ENCODE measurements at regions not wholly inside any gene's neighbourhood (a gene's known extent, or its start where the extent isn't known, plus 50 kb on each side); places are given as distances from the start of the nearest gene placed in this dataset.

DNA sequence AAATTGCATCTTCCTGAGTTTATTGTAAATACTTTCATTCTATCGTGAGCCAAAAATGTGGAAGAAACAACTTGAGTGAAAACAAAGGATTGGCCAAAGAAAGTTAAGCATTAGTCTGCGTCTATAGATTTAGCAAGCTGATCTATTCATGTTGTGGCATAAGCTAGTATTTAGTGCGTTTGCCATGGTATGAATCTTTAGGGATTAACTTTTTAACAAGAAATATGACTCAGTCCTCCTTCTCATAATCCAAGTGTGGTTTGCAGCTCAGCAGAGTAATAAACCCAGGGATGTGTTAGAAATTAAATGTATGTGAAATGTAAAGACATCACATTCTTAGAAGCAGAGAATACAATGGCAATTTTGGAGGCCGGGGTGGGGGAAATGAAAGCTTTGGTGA is 1110.9 kb downstream of the NLGN4X start:
- no peak overlapping the region for H3K4me3 ChIP-seq (replicated peaks in 1 of 3; ENCODE audit: insufficient read depth in 1 of 3, low read depth in 1 of 3, low read length in 3 of 3)
- TF ChIP-seq POLR2A (IDR thresholded peaks at IDR 0.05; ENCODE audit: low read depth, low read length) (no peak), JUN (IDR thresholded peaks at IDR 0.05; ENCODE audit: borderline replicate concordance, insufficient read depth, insufficient read length, low read depth) (no peak)
- intact Hi-C loops (cut with micrococcal nuclease) (no loop called here), dilution Hi-C loops (cut with MboI; ENCODE audit: extremely low pct_ligation_motif_present, low sequenced_read_pairs) (no loop called here)
- no peak overlapping the region for H3K9ac ChIP-seq (replicated peaks; ENCODE audit: extremely low read depth, insufficient read depth, low read length)
- BruUV-seq (replicated peaks), result no TSS peak
- no peaks in the 10 kb centered on the region for H4K20me1 ChIP-seq (replicated peaks; ENCODE audit: control insufficient read depth, extremely low read depth, insufficient read depth, low read length)
- H3K36me3 ChIP-seq (ENCODE audit: control insufficient read depth in 2 of 2, extremely low read depth in 1 of 2, insufficient read depth in 2 of 2, low read length in 2 of 2), result no peaks in the 10 kb centered on the region
- H3K27me3 ChIP-seq (ENCODE audit: control insufficient read depth in 2 of 2, insufficient read depth in 2 of 2, low read length in 2 of 2), result no peaks in the 10 kb centered on the region
- no peak overlapping the region for H3K27ac ChIP-seq (ENCODE audit: insufficient read depth, low read depth, low read length)
- H3K9me3 ChIP-seq (replicated peaks; ENCODE audit: control insufficient read depth, insufficient read depth, low read length), result no peaks in the 10 kb centered on the region
- POLR2A ChIA-PET, result no interaction called here
- H3K9me1 ChIP-seq (replicated peaks; ENCODE audit: control insufficient read depth, extremely low read depth, insufficient read depth, low read length), result no peaks in the 10 kb centered on the region
- no peaks in the 10 kb centered on the region for H3K79me2 ChIP-seq (ENCODE audit: control insufficient read depth, insufficient read depth, low read length)
- H3K4me1 ChIP-seq (ENCODE audit: control insufficient read depth, extremely low read depth, insufficient read depth, low read length), result no peaks in the 10 kb centered on the region
- no peak for DNase-seq (ENCODE audit: low read depth, low spot score)
- CTCF ChIA-PET, result no interaction called here
- H3K4me2 ChIP-seq (ENCODE audit: insufficient read depth, low read length), result no peak overlapping the region
- no peak for FAIRE-seq
- no peak overlapping the region for H2AFZ ChIP-seq (ENCODE audit: low read depth, low read length)

DNA sequence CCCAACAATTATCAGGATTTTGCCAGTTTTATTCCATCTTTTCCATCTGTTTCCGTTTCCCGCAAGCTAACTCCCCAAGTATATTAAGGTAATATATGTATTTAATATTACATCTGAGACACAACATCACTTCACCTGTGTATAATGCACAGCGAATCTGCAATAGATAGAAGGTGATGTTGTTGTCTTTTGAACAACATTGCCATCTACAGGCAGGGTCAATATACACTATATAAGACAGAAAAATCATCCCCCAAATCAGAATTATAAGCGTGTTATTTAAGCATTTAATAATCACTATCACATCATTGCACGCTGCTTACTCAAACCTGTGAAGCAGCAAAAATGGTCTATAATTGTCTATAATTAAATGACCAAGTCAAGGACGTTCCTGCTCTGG is 1115.5 kb downstream of the NLGN4X start:
- no peak for FAIRE-seq
- no peak overlapping the region for H3K4me3 ChIP-seq (replicated peaks in 1 of 3; ENCODE audit: insufficient read depth in 1 of 3, low read depth in 1 of 3, low read length in 3 of 3)
- H3K9ac ChIP-seq (replicated peaks; ENCODE audit: extremely low read depth, insufficient read depth, low read length), result no peak overlapping the region
- H3K9me1 ChIP-seq (replicated peaks; ENCODE audit: control insufficient read depth, extremely low read depth, insufficient read depth, low read length), result no peaks in the 10 kb centered on the region
- no peak overlapping the region for H2AFZ ChIP-seq (ENCODE audit: low read depth, low read length)
- no peak overlapping the region for H3K4me2 ChIP-seq (ENCODE audit: insufficient read depth, low read length)
- POLR2A ChIA-PET, result no interaction called here
- no peak overlapping the region for H3K27ac ChIP-seq (ENCODE audit: insufficient read depth, low read depth, low read length)
- dilution Hi-C loops (cut with MboI; ENCODE audit: extremely low pct_ligation_motif_present, low sequenced_read_pairs) (no loop called here), intact Hi-C loops (cut with micrococcal nuclease) (no loop called here)
- no peaks in the 10 kb centered on the region for H3K79me2 ChIP-seq (ENCODE audit: control insufficient read depth, insufficient read depth, low read length)
- no peaks in the 10 kb centered on the region for H3K4me1 ChIP-seq (ENCODE audit: control insufficient read depth, extremely low read depth, insufficient read depth, low read length)
- H4K20me1 ChIP-seq (replicated peaks; ENCODE audit: control insufficient read depth, extremely low read depth, insufficient read depth, low read length), result no peaks in the 10 kb centered on the region
- H3K9me3 ChIP-seq (replicated peaks; ENCODE audit: control insufficient read depth, insufficient read depth, low read length), result no peaks in the 10 kb centered on the region
- no peaks in the 10 kb centered on the region for H3K27me3 ChIP-seq (ENCODE audit: control insufficient read depth in 2 of 2, insufficient read depth in 2 of 2, low read length in 2 of 2)
- H3K36me3 ChIP-seq (ENCODE audit: control insufficient read depth in 2 of 2, extremely low read depth in 1 of 2, insufficient read depth in 2 of 2, low read length in 2 of 2), result no peaks in the 10 kb centered on the region
- DNase-seq (ENCODE audit: low read depth, low spot score), result no peak
- no TSS peak for BruUV-seq (replicated peaks)
- TF ChIP-seq JUN (IDR thresholded peaks at IDR 0.05; ENCODE audit: borderline replicate concordance, insufficient read depth, insufficient read length, low read depth) (no peak), POLR2A (IDR thresholded peaks at IDR 0.05; ENCODE audit: low read depth, low read length) (no peak), EZH2 (IDR thresholded peaks at IDR 0.05; ENCODE audit: borderline replicate concordance, low read depth, low read length, severe bottlenecking) (no peak), FOS (IDR thresholded peaks at IDR 0.05; ENCODE audit: borderline replicate concordance, insufficient read depth, low read length) (no peak), MYC (IDR thresholded peaks at IDR 0.05; ENCODE audit: low read depth, low read length) (no peak), CTCF (IDR thresholded peaks at IDR 0.05; ENCODE audit: extremely low read depth in 1 of 2, insufficient read depth in 1 of 2, low read depth in 1 of 2, low read length in 2 of 2) (no peak), POLR2AphosphoS5 (IDR thresholded peaks at IDR 0.05; ENCODE audit: insufficient read depth, low read depth, low read length) (no peak), GATA2 (IDR thresholded peaks at IDR 0.05; ENCODE audit: insufficient read depth, insufficient read length, low read depth, low read length) (no peak)
- TF ChIP-seq, protein P1, sequence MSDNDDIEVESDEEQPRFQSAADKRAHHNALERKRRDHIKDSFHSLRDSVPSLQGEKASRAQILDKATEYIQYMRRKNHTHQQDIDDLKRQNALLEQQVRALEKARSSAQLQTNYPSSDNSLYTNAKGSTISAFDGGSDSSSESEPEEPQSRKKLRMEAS (IDR thresholded peaks at IDR 0.05; ENCODE audit: insufficient read depth, insufficient read length), result no peak
- CTCF ChIA-PET, result no interaction called here
